ENCODE measurements at regions not wholly inside any gene's neighbourhood (a gene's known extent, or its start where the extent isn't known, plus 50 kb on each side); places are given as distances from the start of the nearest gene placed in this dataset.
A peak's percentile ranks its signal among the peaks of the same experiment; 100 is the strongest.

DNA sequence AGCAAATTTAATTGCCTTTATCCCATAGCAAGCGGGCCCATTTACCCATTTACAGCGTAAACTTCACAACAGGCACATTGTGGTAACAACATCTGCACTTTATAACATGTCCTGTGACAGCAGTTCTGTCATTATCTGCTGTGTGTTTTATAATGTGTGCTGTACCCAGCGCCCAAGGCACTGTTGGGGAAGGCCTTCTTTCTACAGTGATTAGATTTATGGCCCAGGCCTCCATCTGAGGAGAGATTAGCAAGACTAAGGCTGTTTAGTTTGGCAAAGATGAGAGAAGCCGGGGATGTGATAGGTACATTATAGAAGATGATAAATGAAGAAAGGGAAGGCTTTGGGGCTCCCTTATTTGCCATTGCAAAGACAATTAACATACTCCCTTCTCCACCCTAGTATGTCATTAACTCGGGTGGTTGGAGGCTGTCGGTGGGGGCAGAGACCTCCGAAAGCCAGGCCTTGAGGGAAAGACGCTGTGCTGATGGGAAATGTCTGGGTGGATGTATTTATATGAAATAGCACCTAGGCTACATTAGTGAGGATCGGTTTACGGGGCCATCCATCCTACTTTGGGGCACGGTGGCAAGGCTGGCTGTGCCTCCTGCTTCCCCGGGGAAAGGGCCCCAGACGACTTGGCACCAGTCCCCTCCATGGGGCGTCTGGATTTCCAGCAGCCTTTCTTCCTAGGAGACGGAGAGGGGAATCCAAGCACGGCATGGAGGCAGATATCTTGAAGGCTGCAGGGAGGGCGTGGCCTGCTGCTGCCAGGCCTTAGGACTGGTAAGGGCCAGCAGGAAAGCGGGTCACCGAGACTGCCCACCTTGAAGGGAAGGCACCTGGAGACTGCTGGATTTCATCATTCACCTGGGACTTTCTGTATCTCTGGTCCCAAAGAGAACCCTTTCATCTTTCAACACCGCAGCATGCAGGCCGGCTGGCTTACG, 64.3 kb upstream of the PTCH1 start:
- Histone ChIP-seq H3K9me2 (ENCODE audit: insufficient read depth) (0 out of 2 replicates have a peak, but pooled peaks cover 7% of the 10 kb centered on the region), H3K36me3 (ENCODE audit: insufficient read depth) (no peaks in the 10 kb centered on the region), H2AFZ (no peak overlapping the region), H3K4me1 (ENCODE audit: insufficient read depth) (peaks cover 29% of the 10 kb centered on the region), H3F3A (replicated peaks; ENCODE audit: low read depth) (no peaks in the 10 kb centered on the region), H3K79me2 (replicated peaks; ENCODE audit: insufficient read depth) (no peaks in the 10 kb centered on the region), H4K20me1 (replicated peaks; ENCODE audit: insufficient read depth) (no peaks in the 10 kb centered on the region), H3K27me3 (ENCODE audit: insufficient read depth) (no peaks in the 10 kb centered on the region), H3K4me2 (0 out of 2 replicates have a peak overlapping the region, but pooled peaks have one; percentile 35), H3K27ac (ENCODE audit: low read depth) (no peak overlapping the region), H3K4me3 (no peak overlapping the region)
- no peak for DNase-seq (ENCODE audit: low spot score)
- Mint-ChIP-seq H3K27ac (no peak overlapping the region), H3K36me3 (ENCODE audit: low read depth) (no peaks in the 10 kb centered on the region), H3K4me3 (no peak overlapping the region), H3K4me1 (peaks cover 32% of the 10 kb centered on the region), H3K9me3 (no peaks in the 10 kb centered on the region; the same call in 2 of the 3 replicates), H3K27me3 (ENCODE audit: insufficient read depth, low read depth, poor library complexity) (peaks cover 21% of the 10 kb centered on the region)
- TF ChIP-seq, protein P1, sequence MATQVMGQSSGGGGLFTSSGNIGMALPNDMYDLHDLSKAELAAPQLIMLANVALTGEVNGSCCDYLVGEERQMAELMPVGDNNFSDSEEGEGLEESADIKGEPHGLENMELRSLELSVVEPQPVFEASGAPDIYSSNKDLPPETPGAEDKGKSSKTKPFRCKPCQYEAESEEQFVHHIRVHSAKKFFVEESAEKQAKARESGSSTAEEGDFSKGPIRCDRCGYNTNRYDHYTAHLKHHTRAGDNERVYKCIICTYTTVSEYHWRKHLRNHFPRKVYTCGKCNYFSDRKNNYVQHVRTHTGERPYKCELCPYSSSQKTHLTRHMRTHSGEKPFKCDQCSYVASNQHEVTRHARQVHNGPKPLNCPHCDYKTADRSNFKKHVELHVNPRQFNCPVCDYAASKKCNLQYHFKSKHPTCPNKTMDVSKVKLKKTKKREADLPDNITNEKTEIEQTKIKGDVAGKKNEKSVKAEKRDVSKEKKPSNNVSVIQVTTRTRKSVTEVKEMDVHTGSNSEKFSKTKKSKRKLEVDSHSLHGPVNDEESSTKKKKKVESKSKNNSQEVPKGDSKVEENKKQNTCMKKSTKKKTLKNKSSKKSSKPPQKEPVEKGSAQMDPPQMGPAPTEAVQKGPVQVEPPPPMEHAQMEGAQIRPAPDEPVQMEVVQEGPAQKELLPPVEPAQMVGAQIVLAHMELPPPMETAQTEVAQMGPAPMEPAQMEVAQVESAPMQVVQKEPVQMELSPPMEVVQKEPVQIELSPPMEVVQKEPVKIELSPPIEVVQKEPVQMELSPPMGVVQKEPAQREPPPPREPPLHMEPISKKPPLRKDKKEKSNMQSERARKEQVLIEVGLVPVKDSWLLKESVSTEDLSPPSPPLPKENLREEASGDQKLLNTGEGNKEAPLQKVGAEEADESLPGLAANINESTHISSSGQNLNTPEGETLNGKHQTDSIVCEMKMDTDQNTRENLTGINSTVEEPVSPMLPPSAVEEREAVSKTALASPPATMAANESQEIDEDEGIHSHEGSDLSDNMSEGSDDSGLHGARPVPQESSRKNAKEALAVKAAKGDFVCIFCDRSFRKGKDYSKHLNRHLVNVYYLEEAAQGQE (IDR thresholded peaks at IDR 0.05; ENCODE audit: unreplicated experiment) = no peak
- TF ChIP-seq, protein P2, sequence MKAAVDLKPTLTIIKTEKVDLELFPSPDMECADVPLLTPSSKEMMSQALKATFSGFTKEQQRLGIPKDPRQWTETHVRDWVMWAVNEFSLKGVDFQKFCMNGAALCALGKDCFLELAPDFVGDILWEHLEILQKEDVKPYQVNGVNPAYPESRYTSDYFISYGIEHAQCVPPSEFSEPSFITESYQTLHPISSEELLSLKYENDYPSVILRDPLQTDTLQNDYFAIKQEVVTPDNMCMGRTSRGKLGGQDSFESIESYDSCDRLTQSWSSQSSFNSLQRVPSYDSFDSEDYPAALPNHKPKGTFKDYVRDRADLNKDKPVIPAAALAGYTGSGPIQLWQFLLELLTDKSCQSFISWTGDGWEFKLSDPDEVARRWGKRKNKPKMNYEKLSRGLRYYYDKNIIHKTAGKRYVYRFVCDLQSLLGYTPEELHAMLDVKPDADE (IDR thresholded peaks at IDR 0.05) = no peak
- no peak for TF ChIP-seq ZNF331 (CRISPR knock-in tag; IDR thresholded peaks at IDR 0.05; ENCODE audit: low read depth)
- TF ChIP-seq NANOG (IDR thresholded peaks at IDR 0.05; ENCODE audit: borderline replicate concordance) = no peak
- ATAC-seq = peak; percentile 55

DNA sequence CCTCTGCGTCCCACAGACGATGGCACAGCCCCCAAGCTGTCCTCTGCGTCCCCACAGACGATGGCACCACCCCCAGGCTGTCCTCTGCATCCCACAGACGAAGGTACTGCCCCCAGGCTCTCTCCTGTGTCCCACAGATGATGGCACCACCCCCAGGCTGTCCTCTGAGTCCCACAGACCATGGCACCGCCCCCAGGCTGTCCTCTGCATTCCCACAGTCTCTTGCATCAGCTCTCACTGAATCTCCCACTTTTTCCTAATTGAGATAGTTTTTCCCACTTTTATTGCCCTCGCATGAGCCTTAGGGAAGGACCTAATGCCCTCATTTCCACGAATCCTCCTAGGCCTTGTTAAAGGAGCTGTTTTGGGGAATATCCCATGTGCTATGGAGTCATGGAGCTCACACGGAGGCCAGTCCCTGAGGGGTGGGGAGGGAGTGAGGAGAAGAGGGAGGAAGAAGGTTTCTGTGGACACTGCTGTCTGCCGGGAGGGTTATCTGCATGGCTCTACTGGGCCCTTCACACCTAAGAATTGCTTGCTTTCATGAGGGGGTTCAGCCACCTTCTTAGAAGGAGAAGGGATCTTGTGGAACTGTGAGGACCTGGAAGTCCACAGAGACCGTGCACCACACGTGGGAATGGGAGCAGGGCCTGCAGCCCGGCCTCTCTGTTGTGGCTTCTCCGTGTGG, 58.2 kb upstream of the PTCH1 start:
- Mint-ChIP-seq H3K27ac (no peak overlapping the region), H3K36me3 (ENCODE audit: low read depth) (no peaks in the 10 kb centered on the region), H3K9me3 (no peaks in the 10 kb centered on the region), H3K27me3 (ENCODE audit: insufficient read depth, low read depth, poor library complexity) (peaks cover 16% of the 10 kb centered on the region), H3K4me3 (no peak overlapping the region; the same call in 2 of the 3 replicates), H3K4me1 (peaks cover 12% of the 10 kb centered on the region)
- Histone ChIP-seq H3K79me2 (replicated peaks; ENCODE audit: insufficient read depth) (no peaks in the 10 kb centered on the region), H3K36me3 (ENCODE audit: insufficient read depth) (no peaks in the 10 kb centered on the region), H3K27me3 (ENCODE audit: insufficient read depth) (no peaks in the 10 kb centered on the region), H3K4me1 (ENCODE audit: insufficient read depth) (peaks cover 8% of the 10 kb centered on the region; the same call in 1 of the 2 replicates), H3K27ac (ENCODE audit: low read depth) (no peak overlapping the region), H3K9me2 (ENCODE audit: insufficient read depth) (0 out of 2 replicates have a peak, but pooled peaks cover 10% of the 10 kb centered on the region), H3K4me2 (no peak overlapping the region), H3K4me3 (no peak overlapping the region), H3F3A (replicated peaks; ENCODE audit: low read depth) (peaks cover 5% of the 10 kb centered on the region; the same call in 1 of the 2 replicates), H2AFZ (no peak overlapping the region), H4K20me1 (replicated peaks; ENCODE audit: insufficient read depth) (no peaks in the 10 kb centered on the region)
- ATAC-seq (no peak), DNase-seq (ENCODE audit: low spot score) (no peak)
- TF ChIP-seq ZNF114 (CRISPR knock-in tag; IDR thresholded peaks at IDR 0.05) = no peak
- no peak for TF ChIP-seq STAT1 (IDR thresholded peaks at IDR 0.05; ENCODE audit: unreplicated experiment)
- TF ChIP-seq, protein P1 (IDR thresholded peaks at IDR 0.05; ENCODE audit: unreplicated experiment) = no peak
- no peak for TF ChIP-seq ZNF331 (CRISPR knock-in tag; IDR thresholded peaks at IDR 0.05; ENCODE audit: low read depth)
- TF ChIP-seq POLR2AphosphoS5 (IDR thresholded peaks at IDR 0.05; ENCODE audit: low read depth) = no peak
- no peak for TF ChIP-seq CREB1 (CRISPR knock-in tag; IDR thresholded peaks at IDR 0.05; ENCODE audit: low read depth)
- TF ChIP-seq JUNB (IDR thresholded peaks at IDR 0.05; ENCODE audit: unreplicated experiment) = no peak
- TF ChIP-seq EZH2 (IDR thresholded peaks at IDR 0.05; ENCODE audit: low read depth, unreplicated experiment) = no peak

All from GM23338 (cell line).